GM19328 (cell line): ENCODE measurements at regions not wholly inside any gene's neighbourhood (a gene's known extent, or its start where the extent isn't known, plus 50 kb on each side); places are given as distances from the start of the nearest gene placed in this dataset.
A peak's percentile ranks its signal among the peaks of the same experiment; 100 is the strongest.
"Not testable (repeated sequence)": the region's sequence is repeated elsewhere in the genome, so short reads cannot be mapped to it uniquely, and the experiment has no call there.

ENCODE experiments used
- ATAC-seq: cut with Tn5 transposase; IDR thresholded peaks from one replicate; pipeline ENCODE4 v1.9.1; 2021; ENCODE audit warnings: mild to moderate bottlenecking, moderate library complexity; ENCODE audit not compliant: unreplicated experiment

DNA sequence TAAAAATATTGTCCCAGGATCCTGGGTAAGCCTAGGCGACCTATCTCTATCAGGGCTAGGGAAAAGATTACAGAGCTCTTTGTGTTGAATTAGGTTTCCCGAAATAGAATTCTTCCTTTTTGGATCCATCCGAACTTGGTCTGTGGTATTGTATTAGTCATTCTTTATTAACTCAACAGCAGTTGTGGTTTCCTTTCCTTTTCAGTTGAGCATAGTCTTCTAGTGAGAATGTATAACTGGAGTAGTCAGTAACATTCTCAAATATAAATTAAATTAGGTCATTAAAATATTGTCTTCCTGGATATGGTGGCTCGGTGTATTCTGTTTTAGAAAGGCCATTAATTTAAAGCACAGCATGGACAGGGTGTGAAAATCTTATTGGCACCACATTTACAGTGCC, 520.4 kb downstream of the NLGN4X start:
- ATAC-seq = no peak

DNA sequence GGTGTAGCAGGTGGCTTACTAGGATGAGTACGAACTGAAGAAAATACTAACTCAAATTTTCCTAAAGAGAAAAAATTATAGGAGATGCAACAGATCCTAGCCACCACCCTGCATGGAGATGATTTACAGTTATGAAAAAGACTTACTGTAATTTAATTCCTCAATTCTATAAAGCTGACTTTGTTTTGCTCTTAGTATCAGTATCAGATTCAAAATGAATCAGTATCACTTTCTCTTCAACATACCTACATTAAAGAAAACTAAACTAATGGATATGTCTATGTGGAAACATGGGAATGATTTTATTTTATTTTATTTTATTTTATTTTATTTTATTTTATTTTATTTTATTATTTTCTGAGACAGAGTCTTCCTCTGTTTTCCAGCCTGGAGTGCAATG, 525.8 kb downstream of the NLGN4X start:
- no peak for ATAC-seq

- no peak for ATAC-seq
These were observed 532.7 kb downstream of the NLGN4X start for GRCh38 chrX:5695971-5696370.

DNA sequence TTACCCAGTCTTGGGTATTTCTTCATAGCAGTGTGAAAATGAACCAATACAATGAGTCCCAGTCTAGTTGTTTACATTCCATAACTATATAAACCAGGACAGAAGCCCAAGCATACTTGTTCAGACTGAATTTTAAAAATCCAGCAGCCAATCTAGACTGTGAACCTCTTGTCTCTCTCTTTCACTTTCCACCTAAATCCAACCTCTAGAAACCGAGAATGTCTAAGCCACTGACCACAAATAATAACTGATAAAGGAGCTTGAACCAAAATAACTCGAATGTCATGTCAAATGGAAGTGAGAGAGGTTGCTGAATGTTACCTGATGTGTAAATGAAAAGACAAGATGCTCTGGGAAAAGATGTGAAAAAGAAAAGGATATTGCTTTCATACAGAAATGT, 544.7 kb downstream of the NLGN4X start:
- no peak for ATAC-seq

DNA sequence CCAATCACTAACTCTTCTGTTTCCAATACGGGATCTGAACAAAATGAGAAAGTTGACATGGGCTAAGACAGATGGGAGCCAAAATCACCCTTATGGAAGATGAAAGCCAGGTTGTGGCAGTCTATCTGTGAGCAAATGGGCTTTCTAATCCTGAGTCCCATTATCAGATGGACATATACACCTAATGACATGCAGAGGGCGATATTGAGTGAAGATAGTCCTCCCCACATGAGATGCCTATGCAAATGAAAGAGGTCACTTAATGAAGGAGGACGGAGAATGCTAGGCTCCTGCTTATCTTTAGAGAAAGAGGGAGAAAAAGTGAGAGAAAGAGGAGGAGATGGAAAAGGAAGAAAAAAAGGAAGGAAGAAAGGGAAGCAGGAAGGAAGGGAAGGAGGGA, 547.5 kb downstream of the NLGN4X start:
- no peak for ATAC-seq

- no peak for ATAC-seq
These were observed 554.6 kb downstream of the NLGN4X start for GRCh38 chrX:5674036-5674435.

DNA sequence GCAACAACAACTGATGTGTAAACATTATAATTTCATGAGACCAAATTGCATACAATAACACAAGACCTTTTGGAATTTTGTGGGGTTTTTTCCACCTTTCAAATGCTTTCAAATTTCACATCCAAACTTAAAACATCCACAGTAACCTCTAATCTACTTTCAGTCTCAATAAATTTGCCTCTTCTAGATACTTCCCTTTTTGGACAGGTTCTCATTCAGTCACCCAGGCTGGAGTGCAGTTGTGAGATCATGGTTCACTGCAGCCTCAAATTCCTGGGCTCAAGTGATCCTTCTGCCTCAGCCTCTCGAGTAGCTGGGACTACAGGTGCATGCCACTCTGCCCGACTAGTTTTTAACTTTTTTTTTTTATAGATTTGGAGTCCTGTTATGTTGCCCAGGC, 556.6 kb downstream of the NLGN4X start:
- ATAC-seq = peak; percentile 63

- not testable (repeated sequence) for ATAC-seq
These were observed 562.0 kb downstream of the NLGN4X start for GRCh38 chrX:5666689-5667088.

GRCh38 chrX:5656544-5656943, 572.1 kb downstream of the NLGN4X start:
- no peak for ATAC-seq

DNA sequence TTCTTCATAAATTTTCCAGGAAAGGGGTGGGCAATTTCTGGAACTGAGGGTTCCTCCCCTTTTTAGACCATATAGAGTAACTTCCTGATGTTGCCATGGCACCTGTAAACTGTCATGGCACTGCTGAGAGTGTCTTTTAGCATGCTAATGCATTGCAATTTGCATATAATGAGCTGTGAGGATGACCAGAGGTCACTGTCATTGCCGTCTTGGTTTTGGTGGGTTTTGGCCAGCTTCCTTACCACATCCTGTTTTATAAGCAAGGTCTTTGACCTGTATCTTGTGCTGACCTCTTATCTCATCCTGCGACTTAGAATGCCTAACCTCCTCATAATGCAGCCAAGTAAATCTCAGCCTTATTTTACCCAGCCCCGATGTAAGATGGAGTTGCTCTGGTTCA, 577.8 kb downstream of the NLGN4X start:
- ATAC-seq = no peak

DNA sequence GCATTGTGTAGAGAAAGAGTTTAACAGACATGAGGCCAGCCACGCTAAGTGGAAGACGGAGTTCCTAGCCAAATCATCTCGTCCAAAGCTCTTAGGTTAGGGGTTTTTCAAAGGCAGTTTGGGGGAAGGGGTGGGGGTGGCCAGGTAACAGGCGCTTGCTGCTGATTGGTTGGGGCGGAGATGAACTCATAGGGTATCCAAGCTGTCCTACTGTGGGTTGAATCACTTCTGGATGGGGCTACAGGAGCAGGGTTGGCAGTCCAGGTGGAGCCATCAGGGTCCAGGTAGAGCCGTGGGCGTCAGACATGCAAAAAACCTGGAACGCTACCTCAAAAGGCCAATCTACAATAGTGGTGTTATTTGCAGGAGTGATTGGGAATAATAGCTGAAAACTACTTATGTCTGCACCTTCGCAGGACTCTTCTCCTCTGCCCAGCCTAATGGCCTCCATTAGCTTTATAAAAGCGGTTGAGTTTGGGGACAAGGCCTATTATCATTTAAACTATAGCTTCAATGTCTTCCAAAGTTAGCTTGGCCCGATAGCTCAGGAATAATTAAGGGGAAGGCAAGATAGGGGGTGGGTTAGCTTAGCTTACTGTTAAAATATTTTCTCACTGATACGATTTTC, 579.6 kb downstream of the NLGN4X start:
- no peak for ATAC-seq

- ATAC-seq = peak; percentile 98
These were observed 581.8 kb downstream of the NLGN4X start for GRCh38 chrX:5646818-5647217.

DNA sequence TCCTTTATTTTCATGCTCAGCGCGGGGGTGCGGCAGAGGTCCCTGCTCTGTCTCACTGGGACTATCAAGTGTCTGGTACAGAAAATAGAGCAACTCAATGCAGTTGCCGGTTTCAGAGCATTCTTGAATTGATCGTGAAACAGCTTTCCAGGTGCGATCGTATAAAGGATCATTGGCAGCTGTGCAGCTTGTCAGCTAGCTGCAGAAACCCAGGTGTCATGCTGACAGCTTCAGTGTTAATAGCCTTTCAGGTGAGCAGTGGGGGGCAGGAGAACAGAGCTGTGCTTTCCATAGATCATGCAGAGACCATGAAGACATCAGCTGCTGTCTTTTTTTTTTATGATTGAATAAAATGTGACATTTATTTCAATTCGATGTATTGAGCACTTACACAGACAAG, 583.9 kb downstream of the NLGN4X start:
- ATAC-seq = no peak

DNA sequence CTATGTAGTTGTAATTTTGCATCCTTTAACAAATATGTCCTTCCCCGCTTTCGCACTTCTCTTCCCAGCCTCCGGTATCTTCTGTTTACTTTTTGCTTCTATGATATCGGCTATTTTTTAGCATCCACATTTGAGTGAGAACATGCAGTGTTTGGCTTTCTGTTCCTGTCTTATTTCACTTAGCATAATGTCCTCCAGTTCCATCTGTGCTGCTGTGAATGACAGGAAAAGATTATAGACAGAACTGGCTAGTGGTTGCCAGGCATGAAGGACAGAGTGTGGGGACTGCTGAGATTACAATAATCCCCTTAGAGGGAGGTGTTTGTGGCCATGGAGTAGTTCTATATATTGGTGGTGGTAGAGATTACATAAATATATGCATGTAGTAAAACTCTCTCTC, 588.6 kb downstream of the NLGN4X start:
- ATAC-seq = no peak

DNA sequence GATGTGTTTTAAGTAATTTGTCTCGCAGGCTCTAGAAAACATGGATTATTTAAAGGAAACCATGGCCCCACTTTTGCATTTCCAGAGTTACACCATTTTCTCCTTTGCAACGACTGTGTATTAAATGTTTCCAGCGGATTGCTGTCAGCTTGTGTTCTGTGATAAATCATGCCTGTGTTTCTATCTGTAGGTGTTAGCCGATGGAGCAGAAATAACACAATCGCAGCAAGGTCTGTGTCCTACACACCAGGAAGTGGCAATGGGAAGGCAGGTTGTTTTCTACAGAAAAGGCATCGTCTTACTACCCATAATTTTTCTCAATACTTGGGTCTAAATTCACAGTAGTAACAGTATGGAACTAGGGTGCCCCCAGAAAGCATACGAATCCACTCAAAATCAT, 590.1 kb downstream of the NLGN4X start:
- ATAC-seq = no peak

- no peak for ATAC-seq
These were observed 595.8 kb downstream of the NLGN4X start for GRCh38 chrX:5632887-5633286.

- no peak for ATAC-seq
These were observed 596.5 kb downstream of the NLGN4X start for GRCh38 chrX:5632061-5632614.

DNA sequence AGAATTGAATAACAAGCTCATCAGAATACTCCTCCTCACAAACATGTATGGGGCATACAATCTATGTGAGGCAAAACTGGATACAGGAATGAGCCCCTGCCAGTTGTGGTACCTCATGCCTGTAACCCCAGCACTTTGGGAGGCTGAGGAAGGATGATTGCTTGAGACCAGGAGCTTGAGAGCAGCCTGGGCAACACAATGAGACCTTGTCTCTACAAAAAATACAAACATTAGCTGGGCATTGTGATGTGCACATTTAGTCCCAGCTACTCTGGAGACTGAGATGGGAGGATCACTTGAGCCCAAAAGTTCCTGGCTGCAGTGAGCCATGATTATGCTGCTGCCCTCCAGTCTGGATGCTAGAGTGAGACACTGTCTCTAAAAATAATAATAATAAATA, 611.0 kb downstream of the NLGN4X start:
- ATAC-seq = no peak

- no peak for ATAC-seq
These were observed 633.1 kb downstream of the NLGN4X start for GRCh38 chrX:5595570-5595969.

DNA sequence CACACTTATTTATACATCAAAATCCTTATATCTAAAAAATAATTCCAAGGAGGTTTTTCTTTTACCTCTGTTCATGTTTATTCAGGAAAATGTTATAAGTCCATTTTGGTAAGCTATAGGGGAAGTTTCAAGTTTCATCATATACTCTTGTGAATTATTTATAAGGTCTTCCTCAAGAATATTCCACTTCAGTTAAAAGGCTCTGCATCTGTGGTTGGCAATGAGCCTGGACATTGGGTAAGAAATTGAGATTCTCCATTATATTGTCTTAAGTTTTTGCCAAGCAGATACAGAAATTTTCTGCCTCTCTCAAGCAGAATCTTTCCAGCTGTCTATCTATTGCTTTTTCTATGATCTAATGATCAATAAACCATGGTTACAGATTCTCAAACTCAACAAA, 641.9 kb downstream of the NLGN4X start:
- no peak for ATAC-seq

- ATAC-seq = no peak
These were observed 653.3 kb downstream of the NLGN4X start for GRCh38 chrX:5575407-5575806.

DNA sequence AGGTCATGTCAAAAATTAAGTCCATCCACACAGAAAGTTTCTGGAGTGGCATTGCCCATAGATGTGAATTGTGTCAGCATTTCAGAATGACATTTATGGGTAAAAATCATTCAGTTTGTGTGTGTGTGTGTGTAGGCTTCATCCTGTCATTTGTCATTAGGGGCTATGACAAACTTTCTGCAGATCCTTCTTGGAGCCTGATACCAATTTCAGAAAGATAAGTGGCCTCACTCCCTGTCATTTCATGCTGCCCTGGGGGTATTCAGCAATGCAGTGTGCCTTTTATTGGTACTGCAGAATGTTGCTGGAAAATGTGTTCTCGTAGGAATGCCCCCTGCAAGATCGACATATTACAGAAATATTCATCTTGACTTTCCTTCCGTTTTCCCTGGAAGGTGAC, 659.7 kb downstream of the NLGN4X start:
- ATAC-seq = no peak

- ATAC-seq = no peak
These were observed 669.3 kb downstream of the NLGN4X start for GRCh38 chrX:5559386-5559785.
